Stimulated activated CD8-positive, alpha-beta memory T cell treated with anti-CD3 and anti-CD28 coated beads, Interleukin-4, amount 100 ng/mL, for 4 hours (primary cell): ENCODE measurements at regions not wholly inside any gene's neighbourhood (a gene's known extent, or its start where the extent isn't known, plus 50 kb on each side); places are given as distances from the start of the nearest gene placed in this dataset.

Experiments used
- DNase-seq, 2 donors: peaks; one replicate each; pipeline ENCODE4 v3.0.0-alpha.2; 2020; ENCODE audit warnings: low read depth in 2 of 2, low spot score in 1 of 2

- DNase-seq = no peak
These were observed 586.0 kb upstream of the MGMT start for GRCh38 chr10:128881086-128881485.

GRCh38 chr10:128883231-128884032 lies 583.6 kb upstream of the MGMT start:
- DNase-seq = no peak

- DNase-seq = no peak
These were observed 583.0 kb upstream of the MGMT start for GRCh38 chr10:128884033-128884425.

GRCh38 chr10:128884496-128885072 lies 582.5 kb upstream of the MGMT start:
- no peak for DNase-seq

GRCh38 chr10:128885573-128886555 lies 581.2 kb upstream of the MGMT start:
- no peak for DNase-seq

GRCh38 chr10:128887856-128888255 lies 579.2 kb upstream of the MGMT start:
- DNase-seq = no peak

GRCh38 chr10:128892005-128892404 lies 575.0 kb upstream of the MGMT start:
- no peak for DNase-seq

- no peak for DNase-seq
These were observed 572.4 kb upstream of the MGMT start for GRCh38 chr10:128894641-128895040.

GRCh38 chr10:128895473-128895872 lies 571.6 kb upstream of the MGMT start:
- no peak for DNase-seq

GRCh38 chr10:128896116-128896795 lies 570.8 kb upstream of the MGMT start:
- DNase-seq = no peak

- DNase-seq = no peak
These were observed 570.1 kb upstream of the MGMT start for GRCh38 chr10:128896963-128897362.

GRCh38 chr10:128897401-128898129 lies 569.5 kb upstream of the MGMT start:
- DNase-seq = no peak

GRCh38 chr10:128898133-128898915 lies 568.7 kb upstream of the MGMT start:
- no peak for DNase-seq

- no peak for DNase-seq
These were observed 568.2 kb upstream of the MGMT start for GRCh38 chr10:128898916-128899195.

GRCh38 chr10:128900456-128900855 lies 566.6 kb upstream of the MGMT start:
- no peak for DNase-seq

- no peak for DNase-seq
These were observed 565.8 kb upstream of the MGMT start for GRCh38 chr10:128901236-128901635.

- no peak for DNase-seq
These were observed 564.9 kb upstream of the MGMT start for GRCh38 chr10:128902031-128902710.

- no peak for DNase-seq
These were observed 559.7 kb upstream of the MGMT start for GRCh38 chr10:128907155-128907941.

GRCh38 chr10:128908099-128908498 lies 558.9 kb upstream of the MGMT start:
- no peak for DNase-seq
